ENCODE measurements at regions not wholly inside any gene's neighbourhood (a gene's known extent, or its start where the extent isn't known, plus 50 kb on each side); places are given as distances from the start of the nearest gene placed in this dataset.

DNA sequence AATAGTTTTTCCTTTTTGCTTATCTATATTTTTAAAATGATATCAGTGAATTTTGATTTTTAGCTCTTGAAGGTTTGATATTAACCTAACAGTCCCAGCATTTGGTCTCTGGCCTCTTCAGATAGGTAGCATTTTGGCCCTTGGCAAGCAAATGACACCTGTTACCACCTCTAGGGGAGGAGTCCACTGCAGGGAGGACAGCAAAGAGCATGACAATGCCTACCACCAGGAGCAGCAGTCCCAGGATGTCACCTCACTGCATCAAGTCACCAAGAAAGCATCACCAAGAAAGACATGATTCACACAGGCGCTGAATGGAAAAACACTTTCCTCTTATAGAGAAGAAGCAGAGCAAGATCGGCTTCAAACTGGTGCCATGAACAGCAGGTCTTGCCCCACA, 224.3 kb downstream of the UBE3D start:
- TF ChIP-seq CTCF (IDR thresholded peaks at IDR 0.05) (no peak), REST (IDR thresholded peaks at IDR 0.05; ENCODE audit: insufficient read depth in 1 of 2, low read depth in 2 of 2, low read length in 1 of 2) (no peak), POLR2AphosphoS5 (IDR thresholded peaks at IDR 0.05; ENCODE audit: low read depth, low read length) (no peak), TCF7L2 (IDR thresholded peaks at IDR 0.05; ENCODE audit: low read depth, low read length) (no peak)
